Activated T-helper 17 cell treated with anti-CD3 and anti-CD28 coated beads, Interleukin-2, amount 50 U/mL, for 72 hours (primary cell): ENCODE measurements at regions not wholly inside any gene's neighbourhood (a gene's known extent, or its start where the extent isn't known, plus 50 kb on each side); places are given as distances from the start of the nearest gene placed in this dataset.
"Not testable (repeated sequence)": the region's sequence is repeated elsewhere in the genome, so short reads cannot be mapped to it uniquely, and the experiment has no call there.

Experiments used
- ATAC-seq: fragments of 150-1000 bp; cut with Tn5 transposase; replicated peaks from 2 replicates; pipeline ENCODE4 v1.10.0; 2021; ENCODE audit warnings: mild to moderate bottlenecking, moderate library complexity
- H3K27ac Mint-ChIP-seq: one replicate; pipeline ENCODE4 v1.8.0; 2022; ENCODE audit warnings: mixed read lengths
- H3K27me3 Mint-ChIP-seq: one replicate; pipeline ENCODE4 v1.8.0; 2022; ENCODE audit warnings: mixed read lengths
- H3K36me3 Mint-ChIP-seq: one replicate; pipeline ENCODE4 v1.8.0; 2022; ENCODE audit warnings: low read depth, mild to moderate bottlenecking, mixed read lengths
- H3K4me1 Mint-ChIP-seq: one replicate; pipeline ENCODE4 v1.8.0; 2022; ENCODE audit warnings: mixed read lengths
- H3K4me3 Mint-ChIP-seq: one replicate; pipeline ENCODE4 v1.8.0; 2022; ENCODE audit warnings: mild to moderate bottlenecking, mixed read lengths
- H3K9me3 Mint-ChIP-seq: one replicate; pipeline ENCODE4 v1.8.0; 2022; ENCODE audit warnings: mixed read lengths

GRCh38 chr12:16870845-16871244 lies 264.9 kb upstream of the LMO3 start:
- H3K4me1 Mint-ChIP-seq, result no peaks in the 10 kb centered on the region
- no peak for ATAC-seq
- no peaks in the 10 kb centered on the region for H3K27me3 Mint-ChIP-seq
- no peak overlapping the region for H3K4me3 Mint-ChIP-seq
- H3K27ac Mint-ChIP-seq, result no peak overlapping the region
- peaks cover 7% of the 10 kb centered on the region for H3K9me3 Mint-ChIP-seq
- no peaks in the 10 kb centered on the region for H3K36me3 Mint-ChIP-seq

DNA sequence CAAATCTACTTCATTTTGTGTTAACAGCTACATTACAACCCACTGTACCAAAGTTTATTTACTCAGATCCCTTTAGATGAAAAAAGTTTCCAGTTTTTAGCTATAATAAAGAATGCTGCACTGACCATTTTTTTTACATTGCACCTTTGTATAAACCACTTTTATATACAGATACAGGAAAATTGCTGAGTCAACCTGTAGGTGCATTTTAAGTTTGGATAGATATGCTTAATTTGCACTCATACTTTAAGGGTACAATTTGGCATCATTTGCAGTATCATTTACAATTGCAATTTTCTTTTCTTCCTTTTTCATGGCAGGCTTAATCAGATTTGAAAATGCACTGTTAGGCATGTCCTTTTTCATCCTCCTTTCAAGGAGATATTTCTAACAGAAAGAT lies 257.8 kb upstream of the LMO3 start:
- H3K27me3 Mint-ChIP-seq, result no peaks in the 10 kb centered on the region
- no peak overlapping the region for H3K27ac Mint-ChIP-seq
- no peak for ATAC-seq
- no peak overlapping the region for H3K4me3 Mint-ChIP-seq
- no peaks in the 10 kb centered on the region for H3K4me1 Mint-ChIP-seq
- no peaks in the 10 kb centered on the region for H3K9me3 Mint-ChIP-seq
- H3K36me3 Mint-ChIP-seq, result no peaks in the 10 kb centered on the region

DNA sequence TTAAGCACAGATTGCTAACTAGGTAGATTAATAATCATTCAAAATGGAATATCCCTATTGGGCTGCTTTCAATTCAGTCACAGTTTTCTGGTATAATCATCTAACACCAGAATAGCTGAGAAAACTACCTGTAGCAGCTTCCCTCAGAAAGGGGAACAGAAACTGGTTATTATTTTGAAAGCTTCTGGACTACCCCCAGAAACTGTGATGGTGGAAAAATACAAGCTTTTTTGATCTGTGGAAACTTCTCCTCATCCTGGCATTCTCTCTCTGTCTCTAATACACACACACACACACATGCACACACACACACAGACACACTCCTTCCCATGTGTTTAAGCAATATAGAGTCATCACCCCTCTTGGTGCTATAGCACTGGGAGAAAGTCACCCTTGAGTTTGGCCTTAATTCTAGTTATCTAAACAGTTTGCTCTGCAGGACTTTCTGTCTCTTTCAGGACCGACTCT lies 251.5 kb upstream of the LMO3 start:
- no peaks in the 10 kb centered on the region for H3K36me3 Mint-ChIP-seq
- no peaks in the 10 kb centered on the region for H3K27me3 Mint-ChIP-seq
- ATAC-seq, result no peak
- no peak overlapping the region for H3K27ac Mint-ChIP-seq
- no peaks in the 10 kb centered on the region for H3K4me1 Mint-ChIP-seq
- no peaks in the 10 kb centered on the region for H3K9me3 Mint-ChIP-seq
- no peak overlapping the region for H3K4me3 Mint-ChIP-seq

- Mint-ChIP-seq H3K4me1 (no peaks in the 10 kb centered on the region), H3K27ac (no peak overlapping the region), H3K27me3 (no peaks in the 10 kb centered on the region), H3K4me3 (no peak overlapping the region), H3K9me3 (peaks cover 4% of the 10 kb centered on the region), H3K36me3 (no peaks in the 10 kb centered on the region)
- ATAC-seq, result no peak
Measured at GRCh38 chr12:16854465-16854864, 248.5 kb upstream of the LMO3 start.

- Mint-ChIP-seq H3K9me3 (peaks cover 5% of the 10 kb centered on the region), H3K36me3 (no peaks in the 10 kb centered on the region), H3K27me3 (no peaks in the 10 kb centered on the region), H3K4me1 (no peaks in the 10 kb centered on the region), H3K4me3 (no peak overlapping the region), H3K27ac (no peak overlapping the region)
- no peak for ATAC-seq
Measured at GRCh38 chr12:16849473-16849872, 243.5 kb upstream of the LMO3 start.

DNA sequence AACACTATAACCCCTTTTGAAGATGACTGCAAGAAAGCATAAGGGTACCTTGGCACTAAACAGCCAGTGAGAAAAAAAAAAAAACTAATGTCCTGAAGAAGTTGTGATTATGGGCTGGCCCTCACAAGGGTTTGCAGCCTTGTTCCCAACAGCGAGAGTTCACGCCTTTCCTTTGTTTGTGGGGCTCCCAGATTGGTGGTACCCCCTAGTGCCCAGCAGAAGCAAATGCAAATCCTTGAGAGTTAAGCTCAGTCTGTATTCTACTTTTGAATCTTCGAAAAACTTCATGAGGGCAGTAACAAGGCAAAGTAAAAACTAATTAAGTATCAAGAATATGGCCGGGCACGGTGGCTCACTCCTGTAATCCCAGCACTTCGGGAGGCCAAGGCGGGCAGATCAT lies 238.9 kb upstream of the LMO3 start:
- Mint-ChIP-seq H3K4me1 (no peaks in the 10 kb centered on the region), H3K27me3 (no peaks in the 10 kb centered on the region), H3K36me3 (no peaks in the 10 kb centered on the region), H3K27ac (no peak overlapping the region), H3K4me3 (no peak overlapping the region), H3K9me3 (peaks cover 4% of the 10 kb centered on the region)
- no peak for ATAC-seq

- Mint-ChIP-seq H3K4me3 (no peak overlapping the region), H3K27ac (no peak overlapping the region), H3K9me3 (peaks cover 10% of the 10 kb centered on the region), H3K27me3 (no peaks in the 10 kb centered on the region), H3K36me3 (no peaks in the 10 kb centered on the region), H3K4me1 (no peaks in the 10 kb centered on the region)
- no peak for ATAC-seq
Measured at GRCh38 chr12:16833376-16834015, 227.5 kb upstream of the LMO3 start.

DNA sequence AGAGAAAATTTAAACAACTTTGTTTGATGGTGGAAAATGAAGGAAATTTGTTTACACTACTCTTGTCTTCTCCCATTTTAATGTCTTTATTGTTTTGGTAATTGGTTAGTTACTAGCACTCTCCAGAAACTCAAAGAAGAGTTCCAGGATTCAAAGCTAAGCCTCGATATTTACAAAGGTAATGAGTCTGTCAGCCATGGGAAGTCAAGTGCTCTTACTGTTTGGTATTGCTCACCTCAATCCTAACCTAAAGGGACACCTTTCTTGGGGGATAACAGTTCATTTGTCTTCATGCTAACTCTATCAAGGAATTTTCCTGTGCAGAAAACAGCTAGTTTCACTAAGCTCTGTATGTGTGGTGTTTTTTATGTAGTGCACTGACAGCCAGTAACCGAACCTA lies 222.9 kb upstream of the LMO3 start:
- no peak overlapping the region for H3K4me3 Mint-ChIP-seq
- H3K27me3 Mint-ChIP-seq, result no peaks in the 10 kb centered on the region
- no peaks in the 10 kb centered on the region for H3K36me3 Mint-ChIP-seq
- peaks cover 23% of the 10 kb centered on the region for H3K9me3 Mint-ChIP-seq
- no peaks in the 10 kb centered on the region for H3K4me1 Mint-ChIP-seq
- ATAC-seq, result no peak
- H3K27ac Mint-ChIP-seq, result no peak overlapping the region

DNA sequence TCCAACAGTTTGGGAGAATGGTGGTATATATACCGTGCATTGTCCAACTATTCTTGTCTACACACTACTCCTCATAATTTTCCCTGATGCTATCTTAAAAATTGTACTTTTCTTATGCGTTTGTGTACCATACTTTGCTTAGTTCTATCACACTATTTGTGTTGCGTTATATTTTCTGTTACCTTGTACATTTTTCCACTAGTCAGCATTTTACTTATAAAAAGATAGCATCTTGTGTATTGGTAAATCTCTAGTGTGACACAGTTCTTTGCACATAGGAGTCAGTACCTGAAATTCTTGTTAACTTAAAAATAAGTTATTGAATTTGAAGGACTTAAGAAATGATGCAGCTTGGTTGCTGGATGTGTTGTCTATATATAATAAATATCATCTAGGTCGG lies 201.8 kb upstream of the LMO3 start:
- H3K4me1 Mint-ChIP-seq, result no peaks in the 10 kb centered on the region
- no peaks in the 10 kb centered on the region for H3K36me3 Mint-ChIP-seq
- no peak overlapping the region for H3K27ac Mint-ChIP-seq
- no peak overlapping the region for H3K4me3 Mint-ChIP-seq
- ATAC-seq, result no peak
- H3K9me3 Mint-ChIP-seq, result peaks cover 32% of the 10 kb centered on the region
- no peaks in the 10 kb centered on the region for H3K27me3 Mint-ChIP-seq

DNA sequence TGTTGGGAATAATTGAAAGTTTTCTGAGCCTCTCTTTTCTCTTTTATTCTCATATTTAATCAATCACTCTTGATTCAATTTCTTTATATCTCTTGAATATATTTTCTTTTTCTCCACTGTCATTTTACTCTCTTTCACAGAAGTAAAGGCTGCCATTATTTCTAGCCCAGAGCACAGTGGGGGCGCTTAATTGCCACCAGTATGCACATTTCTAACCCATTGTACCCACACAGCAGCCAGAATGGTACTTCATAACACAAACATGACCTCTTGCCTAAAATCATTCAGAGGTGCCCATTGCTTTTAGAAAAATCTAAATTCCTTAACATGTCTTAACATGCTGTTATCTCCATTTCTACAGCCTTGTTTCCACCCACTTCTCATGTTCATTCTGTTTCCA lies 190.2 kb upstream of the LMO3 start:
- H3K9me3 Mint-ChIP-seq, result peaks cover 26% of the 10 kb centered on the region
- no peaks in the 10 kb centered on the region for H3K27me3 Mint-ChIP-seq
- no peak for ATAC-seq
- H3K27ac Mint-ChIP-seq, result no peak overlapping the region
- H3K36me3 Mint-ChIP-seq, result no peaks in the 10 kb centered on the region
- no peaks in the 10 kb centered on the region for H3K4me1 Mint-ChIP-seq
- H3K4me3 Mint-ChIP-seq, result no peak overlapping the region

GRCh38 chr12:16789204-16789790 lies 183.3 kb upstream of the LMO3 start:
- ATAC-seq, result no peak
- no peaks in the 10 kb centered on the region for H3K36me3 Mint-ChIP-seq
- H3K9me3 Mint-ChIP-seq, result peaks cover 18% of the 10 kb centered on the region
- H3K4me3 Mint-ChIP-seq, result no peak overlapping the region
- no peaks in the 10 kb centered on the region for H3K4me1 Mint-ChIP-seq
- H3K27ac Mint-ChIP-seq, result no peak overlapping the region
- H3K27me3 Mint-ChIP-seq, result no peaks in the 10 kb centered on the region

DNA sequence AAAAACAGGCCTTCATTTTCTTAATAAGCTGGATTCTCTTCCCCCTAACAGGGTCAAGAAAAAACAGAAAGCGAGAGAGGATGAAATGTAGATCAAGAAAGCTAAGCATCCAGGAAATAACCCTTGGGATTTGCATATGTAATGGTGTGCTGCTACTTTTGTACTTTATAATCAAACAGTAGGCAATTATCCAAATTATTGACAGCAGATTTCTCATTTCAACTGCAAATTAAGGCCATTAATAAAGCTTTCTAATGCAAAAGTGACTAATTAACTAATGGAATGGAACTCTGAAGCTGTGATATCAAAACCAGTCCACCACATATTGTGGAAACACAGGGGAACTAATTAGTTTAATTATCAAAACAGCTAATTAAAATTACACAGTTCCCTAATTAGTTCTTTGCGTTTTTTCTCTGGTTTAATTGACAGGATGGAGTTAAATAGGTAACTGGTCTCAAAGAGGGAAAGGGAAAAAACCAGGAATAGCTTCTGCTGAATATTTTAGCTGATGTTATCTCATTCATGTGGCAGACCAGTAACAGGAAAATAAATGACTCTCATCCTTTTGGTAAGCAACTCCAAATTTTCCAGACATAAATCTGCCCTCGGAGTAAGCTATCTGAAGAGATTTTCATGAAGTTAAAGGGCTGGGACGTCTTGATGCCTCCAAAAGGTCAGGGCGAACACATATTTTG lies 182.7 kb upstream of the LMO3 start:
- ATAC-seq, result no peak
- H3K9me3 Mint-ChIP-seq, result peaks cover 18% of the 10 kb centered on the region
- no peaks in the 10 kb centered on the region for H3K27me3 Mint-ChIP-seq
- H3K4me3 Mint-ChIP-seq, result no peak overlapping the region
- H3K4me1 Mint-ChIP-seq, result no peaks in the 10 kb centered on the region
- no peaks in the 10 kb centered on the region for H3K36me3 Mint-ChIP-seq
- H3K27ac Mint-ChIP-seq, result no peak overlapping the region

DNA sequence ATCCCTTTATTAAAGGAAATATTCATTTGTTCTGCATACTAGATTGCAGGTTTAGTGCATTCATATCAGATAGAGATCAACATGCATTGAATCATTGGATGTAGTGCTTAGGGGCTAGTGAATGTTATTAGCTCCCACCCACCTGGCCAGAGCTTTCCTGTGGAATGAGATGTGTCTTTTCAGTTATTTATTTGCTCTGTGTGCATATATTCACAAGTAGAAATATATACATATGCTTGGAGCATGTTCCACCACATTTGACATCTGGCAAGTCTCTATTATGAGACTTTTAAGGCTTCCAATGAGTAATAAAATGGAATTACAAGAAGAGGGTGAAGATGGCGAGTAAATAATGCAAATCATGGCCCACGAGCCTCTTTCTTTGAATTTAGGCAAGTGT lies 180.0 kb upstream of the LMO3 start:
- Mint-ChIP-seq H3K27me3 (no peaks in the 10 kb centered on the region), H3K27ac (no peak overlapping the region), H3K4me3 (no peak overlapping the region), H3K9me3 (peaks cover 4% of the 10 kb centered on the region), H3K36me3 (no peaks in the 10 kb centered on the region), H3K4me1 (no peaks in the 10 kb centered on the region)
- no peak for ATAC-seq

DNA sequence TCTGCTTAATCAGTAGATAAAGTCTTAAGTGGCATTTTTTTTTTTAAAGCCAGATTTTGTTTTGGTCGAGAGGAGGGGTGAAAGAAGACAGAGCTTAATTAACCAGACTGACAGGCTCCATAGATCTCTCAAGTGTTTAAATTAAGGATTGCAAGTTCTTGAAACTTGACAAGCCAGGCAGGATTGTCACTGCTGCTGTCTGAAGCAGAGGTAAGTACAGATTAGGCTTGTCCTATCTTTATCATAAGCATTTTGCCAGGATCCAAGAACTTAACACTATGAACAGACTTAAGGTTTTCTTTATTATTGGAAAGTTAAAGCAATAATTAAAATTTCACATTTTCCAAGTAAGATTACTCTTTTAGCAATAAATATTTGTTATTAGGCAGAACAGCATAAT lies 179.6 kb upstream of the LMO3 start:
- ATAC-seq, result no peak
- no peak overlapping the region for H3K4me3 Mint-ChIP-seq
- no peak overlapping the region for H3K27ac Mint-ChIP-seq
- peaks cover 4% of the 10 kb centered on the region for H3K9me3 Mint-ChIP-seq
- H3K4me1 Mint-ChIP-seq, result no peaks in the 10 kb centered on the region
- H3K27me3 Mint-ChIP-seq, result no peaks in the 10 kb centered on the region
- H3K36me3 Mint-ChIP-seq, result no peaks in the 10 kb centered on the region

- not testable (repeated sequence) for H3K4me1 Mint-ChIP-seq, ATAC-seq, H3K36me3 Mint-ChIP-seq, H3K27me3 Mint-ChIP-seq, H3K27ac Mint-ChIP-seq, H3K4me3 Mint-ChIP-seq
- H3K9me3 Mint-ChIP-seq, result peaks cover 32% of the 10 kb centered on the region
Measured at GRCh38 chr12:16769129-16769528, 163.2 kb upstream of the LMO3 start.
